Endodermal cell (in vitro differentiated cells): ENCODE measurements at regions not wholly inside any gene's neighbourhood (a gene's known extent, or its start where the extent isn't known, plus 50 kb on each side); places are given as distances from the start of the nearest gene placed in this dataset.

Experiments used
- DNase-seq: peaks from one replicate; pipeline ENCODE4 v3.0.0-alpha.2; 2017
- H3K27ac ChIP-seq: 2 replicates; pipeline ENCODE4 v1.5.1; 2013; ENCODE audit warnings: mild to moderate bottlenecking, low read depth, low read length, moderate library complexity
- H3K27me3 ChIP-seq: 2 replicates; pipeline ENCODE4 v1.6.1; 2013; ENCODE audit warnings: mild to moderate bottlenecking, low read length, moderate library complexity; ENCODE audit not compliant: insufficient read depth, control insufficient read depth, poor library complexity, severe bottlenecking
- H3K36me3 ChIP-seq: 2 replicates; pipeline ENCODE4 v1.7.0; 2013; ENCODE audit warnings: mild to moderate bottlenecking, low read length, moderate library complexity; ENCODE audit not compliant: control insufficient read depth, insufficient read depth
- H3K4me1 ChIP-seq: one replicate; pipeline ENCODE4 v1.7.0; 2013; ENCODE audit warnings: low read length; ENCODE audit not compliant: control insufficient read depth, insufficient read depth
- H3K4me3 ChIP-seq: 2 replicates; pipeline ENCODE4 v1.5.1; 2013; ENCODE audit warnings: mild to moderate bottlenecking, low read length, moderate library complexity
- H3K9ac ChIP-seq: 2 replicates; pipeline ENCODE4 v1.6.1; 2013; ENCODE audit warnings: mild to moderate bottlenecking, low read length, moderate library complexity; ENCODE audit not compliant: poor library complexity, severe bottlenecking; ENCODE audit errors: extremely low read depth
- H3K9me3 ChIP-seq: 2 replicates; pipeline ENCODE4 v1.6.1; 2013; ENCODE audit warnings: mild to moderate bottlenecking, low read length, moderate library complexity; ENCODE audit not compliant: control insufficient read depth
- H3K27ac Mint-ChIP-seq: 2 replicates; pipeline ENCODE4 v1.8.0; 2020; ENCODE audit warnings: mixed read lengths
- H3K27me3 Mint-ChIP-seq: 2 replicates; pipeline ENCODE4 v1.8.0; 2021; ENCODE audit warnings: mild to moderate bottlenecking, mixed read lengths; ENCODE audit not compliant: insufficient read depth
- H3K36me3 Mint-ChIP-seq: 2 replicates; pipeline ENCODE4 v1.8.0; 2020; ENCODE audit warnings: low read depth, mixed read lengths
- H3K4me1 Mint-ChIP-seq: 2 replicates; pipeline ENCODE4 v1.8.0; 2020; ENCODE audit warnings: mixed read lengths
- H3K4me3 Mint-ChIP-seq: 2 replicates; pipeline ENCODE4 v1.8.0; 2020; ENCODE audit warnings: mild to moderate bottlenecking, moderate library complexity, mixed read lengths
- H3K9me3 Mint-ChIP-seq: 2 replicates; pipeline ENCODE4 v1.8.0; 2020; ENCODE audit warnings: mild to moderate bottlenecking, mixed read lengths
- CTCF ChIP-seq: fragments of 200-600 bp; sonication (generic); conservative IDR thresholded peaks from 2 replicates; pipeline ENCODE4 v1.5.0; 2021; ENCODE audit warnings: antibody characterized with exemption, mild to moderate bottlenecking
- WGBS, 2 experiments: methylation state at CpG; one replicate each; pipeline versions ENCODE4 v1.1.5 to v1.1.7; 2013; ENCODE audit warnings: missing lambda C conversion rate in 2 of 2, mixed read lengths in 1 of 2; ENCODE audit not compliant: insufficient coverage in 1 of 2, insufficient read length in 1 of 2; 5-methylcytosine and 5-hydroxymethylcytosine counted together

DNA sequence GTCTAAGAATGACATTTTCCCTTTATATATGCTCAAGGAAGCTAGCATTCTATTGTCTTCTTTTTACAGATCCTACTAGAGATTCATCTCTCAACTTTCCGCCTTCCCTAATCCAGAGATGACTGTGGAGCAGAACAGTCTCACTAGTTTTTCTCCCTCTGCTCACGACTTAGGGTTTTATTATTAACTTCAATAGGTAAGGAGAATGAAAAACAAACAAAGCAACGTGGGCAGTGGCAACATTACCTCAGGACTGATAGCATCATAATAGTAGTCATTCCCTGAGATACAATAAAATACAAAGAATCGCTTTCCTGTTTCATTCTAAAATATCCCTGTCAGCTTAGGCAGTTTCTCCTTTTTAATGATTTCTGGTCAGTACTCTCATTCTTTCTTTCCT lies 154.3 kb upstream of the PLAAT1 start:
- no peaks in the 10 kb centered on the region for H3K4me1 Mint-ChIP-seq
- no peak overlapping the region for H3K4me3 Mint-ChIP-seq
- H3K27ac Mint-ChIP-seq, result no peak overlapping the region
- no peak for TF ChIP-seq CTCF
- Histone ChIP-seq H3K27me3 (no peaks in the 10 kb centered on the region), H3K36me3 (no peaks in the 10 kb centered on the region), H3K9me3 (peaks cover 22% of the 10 kb centered on the region), H3K4me1 (no peaks in the 10 kb centered on the region), H3K4me3 (no peak overlapping the region), H3K9ac (no peak overlapping the region), H3K27ac (no peak overlapping the region)
- peaks cover 13% of the 10 kb centered on the region for H3K9me3 Mint-ChIP-seq
- no peaks in the 10 kb centered on the region for H3K36me3 Mint-ChIP-seq
- DNase-seq, result no peak
- WGBS, 2 experiments, result 67 to 84% methylated on average over 3 to 4 of the region's 4 CpGs
- H3K27me3 Mint-ChIP-seq, result no peaks in the 10 kb centered on the region

DNA sequence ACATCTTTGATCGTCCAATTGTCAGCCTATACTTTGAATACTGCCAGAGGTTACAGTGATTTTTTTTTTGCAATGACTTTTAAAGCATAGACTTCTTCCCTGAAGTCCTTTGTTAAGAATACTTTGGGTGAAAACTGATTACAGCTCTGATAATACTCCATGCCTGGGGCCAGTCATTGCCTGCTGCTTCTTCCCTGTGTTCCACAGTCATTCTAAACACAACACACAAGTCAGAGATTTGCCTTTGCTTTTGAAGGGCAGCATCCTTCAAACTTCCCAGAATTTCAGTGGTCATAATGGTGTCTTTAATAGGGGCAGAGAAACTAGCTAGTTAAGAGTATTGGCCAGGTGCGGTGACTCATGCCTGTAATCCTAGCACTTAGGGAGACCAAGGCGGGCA lies 153.7 kb upstream of the PLAAT1 start:
- H3K9me3 Mint-ChIP-seq, result peaks cover 13% of the 10 kb centered on the region
- no peaks in the 10 kb centered on the region for H3K36me3 Mint-ChIP-seq
- H3K27ac Mint-ChIP-seq, result no peak overlapping the region
- WGBS, 2 experiments, result 95 to 100% methylated on average over 3 of the region's 3 CpGs
- Histone ChIP-seq H3K36me3 (no peaks in the 10 kb centered on the region), H3K9ac (no peak overlapping the region), H3K9me3 (peaks cover 15% of the 10 kb centered on the region), H3K27me3 (no peaks in the 10 kb centered on the region), H3K4me3 (no peak overlapping the region), H3K27ac (no peak overlapping the region), H3K4me1 (no peaks in the 10 kb centered on the region)
- no peak overlapping the region for H3K4me3 Mint-ChIP-seq
- DNase-seq, result no peak
- no peak for TF ChIP-seq CTCF
- H3K27me3 Mint-ChIP-seq, result no peaks in the 10 kb centered on the region
- no peaks in the 10 kb centered on the region for H3K4me1 Mint-ChIP-seq

DNA sequence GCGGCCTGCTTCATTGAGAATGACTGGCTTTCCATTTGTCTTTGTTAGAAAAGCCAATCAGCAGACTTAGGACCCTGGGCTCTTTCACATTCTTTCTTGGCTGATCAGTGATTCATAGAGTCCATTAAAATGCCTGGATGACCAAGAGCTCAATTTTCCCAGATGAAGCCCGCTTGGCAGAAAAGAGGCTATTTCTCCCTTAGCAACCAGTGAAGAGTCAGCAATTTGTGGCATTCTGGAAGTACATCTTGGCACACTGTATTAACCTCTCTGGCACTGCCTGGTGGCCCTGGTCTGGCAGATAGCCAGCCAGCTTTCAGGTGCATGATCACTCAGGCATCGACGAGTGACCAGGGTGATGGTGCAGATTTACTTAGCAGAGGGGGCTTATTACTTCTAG lies 145.7 kb upstream of the PLAAT1 start:
- H3K4me3 Mint-ChIP-seq, result no peak overlapping the region
- H3K27ac ChIP-seq, result no peak overlapping the region
- WGBS, 2 experiments, result 93% methylated on average over 4 of the region's 4 CpGs

More for the DNA sequence above, 145.7 kb upstream of the PLAAT1 start:
- H3K36me3 Mint-ChIP-seq, result no peaks in the 10 kb centered on the region
- no peak for DNase-seq
- H3K4me1 ChIP-seq, result no peaks in the 10 kb centered on the region
- peaks cover 5% of the 10 kb centered on the region for H3K9me3 Mint-ChIP-seq
- H3K27me3 ChIP-seq, result no peaks in the 10 kb centered on the region
- no peak overlapping the region for H3K9ac ChIP-seq
- no peak for TF ChIP-seq CTCF
- no peaks in the 10 kb centered on the region for H3K36me3 ChIP-seq
- peaks cover 3% of the 10 kb centered on the region for H3K9me3 ChIP-seq
- no peak overlapping the region for H3K4me3 ChIP-seq
- H3K27me3 Mint-ChIP-seq, result no peaks in the 10 kb centered on the region
- no peaks in the 10 kb centered on the region for H3K4me1 Mint-ChIP-seq
- H3K27ac Mint-ChIP-seq, result no peak overlapping the region
